MM.1S (cell line): ENCODE measurements at regions not wholly inside any gene's neighbourhood (a gene's known extent, or its start where the extent isn't known, plus 50 kb on each side); places are given as distances from the start of the nearest gene placed in this dataset.

Source experiments
- DNase-seq: peaks from one replicate; pipeline ENCODE4 v3.0.0-alpha.2; 2015
- H2AFZ ChIP-seq: fragments of 300-600 bp; sonication (generic); 2 replicates; pipeline ENCODE4 v1.6.0; 2016; ENCODE audit warnings: antibody characterized with exemption, low read length
- H3F3A ChIP-seq: fragments of 300-600 bp; sonication (generic); 2 replicates; pipeline ENCODE4 v1.6.1; 2016; ENCODE audit warnings: mild to moderate bottlenecking, antibody characterized with exemption, low read length, moderate library complexity, mixed read lengths; ENCODE audit not compliant: insufficient read depth
- H3K27ac ChIP-seq: fragments of 300-600 bp; sonication (generic); 2 replicates; pipeline ENCODE4 v1.5.1; 2016; ENCODE audit warnings: mild to moderate bottlenecking, low read length
- H3K27me3 ChIP-seq: fragments of 300-600 bp; sonication (generic); replicated peaks from 2 replicates; pipeline ENCODE4 v1.6.0; 2016; ENCODE audit warnings: low read length; ENCODE audit not compliant: insufficient read depth
- H3K36me3 ChIP-seq: fragments of 300-600 bp; sonication (generic); replicated peaks from 2 replicates; pipeline ENCODE4 v1.6.1; 2016; ENCODE audit warnings: mild to moderate bottlenecking, low read length, mixed read lengths; ENCODE audit not compliant: insufficient read depth
- H3K4me1 ChIP-seq: fragments of 300-600 bp; sonication (generic); 2 replicates; pipeline ENCODE4 v1.6.1; 2016; ENCODE audit warnings: low read length, mixed read lengths
- H3K4me2 ChIP-seq: fragments of 300-600 bp; sonication (generic); 2 replicates; pipeline ENCODE4 v1.6.0; 2016; ENCODE audit warnings: low read depth, low read length
- H3K4me3 ChIP-seq: fragments of 300-600 bp; sonication (generic); 2 replicates; pipeline ENCODE4 v1.5.1; 2016; ENCODE audit warnings: low read length, mixed read lengths
- H3K79me2 ChIP-seq: fragments of 300-600 bp; sonication (generic); 2 replicates; pipeline ENCODE4 v1.6.1; 2016; ENCODE audit warnings: mixed run types, low read length, mixed read lengths
- H3K9ac ChIP-seq: fragments of 300-600 bp; sonication (generic); 2 replicates; pipeline ENCODE4 v1.6.1; 2016; ENCODE audit warnings: low read length, mixed read lengths
- H3K9me2 ChIP-seq: fragments of 300-600 bp; sonication (generic); replicated peaks from 2 replicates; pipeline ENCODE4 v1.6.1; 2016; ENCODE audit warnings: mild to moderate bottlenecking, low read length, mixed read lengths; ENCODE audit not compliant: insufficient read depth
- H3K9me3 ChIP-seq: fragments of 300-600 bp; sonication (generic); replicated peaks from 2 replicates; pipeline ENCODE4 v1.6.1; 2016; ENCODE audit warnings: mild to moderate bottlenecking, low read length, mixed read lengths; ENCODE audit not compliant: insufficient read depth
- H4K20me1 ChIP-seq: fragments of 300-600 bp; sonication (generic); 2 replicates; pipeline ENCODE4 v1.6.1; 2016; ENCODE audit warnings: mild to moderate bottlenecking, low read length, moderate library complexity, mixed read lengths; ENCODE audit not compliant: insufficient read depth
- EZH2 ChIP-seq: fragments of 300-600 bp; sonication (generic); optimal IDR thresholded peaks from 2 replicates; pipeline ENCODE3; 2017; ENCODE audit warnings: low read depth, mild to moderate bottlenecking, antibody characterized with exemption, low read length, mixed read lengths
- EZH2phosphoT487 ChIP-seq: fragments of 300-600 bp; sonication (generic); IDR thresholded peaks from 2 replicates; pipeline ENCODE4 v1.6.1; 2018; ENCODE audit warnings: antibody characterized with exemption, low read length
- TF ChIP-seq, protein P1 (sequence below): fragments of 300-600 bp; sonication (generic); IDR thresholded peaks from 2 replicates; pipeline ENCODE4 v1.5.1; 2016; ENCODE audit warnings: antibody characterized with exemption, low read length, mixed read lengths

DNA sequence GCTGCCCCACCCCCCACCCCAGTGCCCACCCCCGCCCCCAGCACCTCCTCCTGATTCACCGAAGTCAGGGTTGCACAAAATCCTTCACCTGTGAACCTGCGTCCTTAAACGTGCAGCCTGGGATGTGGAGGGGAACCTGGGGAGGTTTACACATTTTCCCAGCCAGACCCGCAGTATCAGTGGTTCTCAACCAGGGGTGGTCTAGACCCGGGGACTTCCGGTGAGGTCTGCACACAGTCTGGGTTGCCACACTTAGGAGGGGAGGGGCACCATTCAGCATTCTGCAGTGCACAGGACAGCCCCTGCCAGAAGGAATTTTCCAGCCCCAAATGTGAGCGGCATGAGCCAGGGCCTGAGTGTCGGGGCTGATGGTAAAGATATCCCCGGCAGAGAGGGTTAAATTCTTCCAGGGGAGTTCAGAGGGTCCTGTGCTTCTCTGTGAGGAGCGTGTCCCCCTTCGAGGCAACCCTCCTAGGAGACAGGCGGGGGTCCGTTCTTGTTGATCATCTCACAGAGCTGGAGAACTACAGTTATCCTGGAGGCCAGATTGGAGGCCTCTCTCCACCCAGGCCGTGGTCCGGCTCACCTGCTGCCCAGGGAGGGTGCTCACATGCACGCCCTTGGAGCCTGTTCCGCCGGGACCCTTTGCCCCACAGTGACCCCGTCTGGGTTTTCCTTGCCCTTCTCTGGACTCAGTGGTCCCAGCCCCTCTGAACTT lies 113.6 kb downstream of the SIK1 start:
- no peaks in the 10 kb centered on the region for H3K9me3 ChIP-seq
- H2AFZ ChIP-seq, result no peak overlapping the region
- H3K9me2 ChIP-seq, result no peaks in the 10 kb centered on the region
- peaks cover 30% of the 10 kb centered on the region for H3F3A ChIP-seq
- H4K20me1 ChIP-seq, result no peaks in the 10 kb centered on the region
- TF ChIP-seq, protein P1, sequence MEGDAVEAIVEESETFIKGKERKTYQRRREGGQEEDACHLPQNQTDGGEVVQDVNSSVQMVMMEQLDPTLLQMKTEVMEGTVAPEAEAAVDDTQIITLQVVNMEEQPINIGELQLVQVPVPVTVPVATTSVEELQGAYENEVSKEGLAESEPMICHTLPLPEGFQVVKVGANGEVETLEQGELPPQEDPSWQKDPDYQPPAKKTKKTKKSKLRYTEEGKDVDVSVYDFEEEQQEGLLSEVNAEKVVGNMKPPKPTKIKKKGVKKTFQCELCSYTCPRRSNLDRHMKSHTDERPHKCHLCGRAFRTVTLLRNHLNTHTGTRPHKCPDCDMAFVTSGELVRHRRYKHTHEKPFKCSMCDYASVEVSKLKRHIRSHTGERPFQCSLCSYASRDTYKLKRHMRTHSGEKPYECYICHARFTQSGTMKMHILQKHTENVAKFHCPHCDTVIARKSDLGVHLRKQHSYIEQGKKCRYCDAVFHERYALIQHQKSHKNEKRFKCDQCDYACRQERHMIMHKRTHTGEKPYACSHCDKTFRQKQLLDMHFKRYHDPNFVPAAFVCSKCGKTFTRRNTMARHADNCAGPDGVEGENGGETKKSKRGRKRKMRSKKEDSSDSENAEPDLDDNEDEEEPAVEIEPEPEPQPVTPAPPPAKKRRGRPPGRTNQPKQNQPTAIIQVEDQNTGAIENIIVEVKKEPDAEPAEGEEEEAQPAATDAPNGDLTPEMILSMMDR, result no peak
- TF ChIP-seq EZH2phosphoT487, result no peak
- TF ChIP-seq EZH2, result no peak
- DNase-seq, result no peak
- peak overlapping the region; percentile 47 for H3K4me2 ChIP-seq
- H3K9ac ChIP-seq, result peak overlapping the region; percentile 33; the same call in 1 of the 2 replicates
- no peaks in the 10 kb centered on the region for H3K27me3 ChIP-seq
- H3K4me3 ChIP-seq, result no peak overlapping the region
- H3K36me3 ChIP-seq, result no peaks in the 10 kb centered on the region
- H3K4me1 ChIP-seq, result peaks cover 47% of the 10 kb centered on the region
- H3K79me2 ChIP-seq, result no peaks in the 10 kb centered on the region
- H3K27ac ChIP-seq, result peak overlapping the region; percentile 84

- peak; percentile 89 for DNase-seq
- peaks cover 52% of the 10 kb centered on the region for H3K4me1 ChIP-seq
- H3K9me3 ChIP-seq, result no peaks in the 10 kb centered on the region
- no peak overlapping the region for H3K4me3 ChIP-seq
- H3K9me2 ChIP-seq, result no peaks in the 10 kb centered on the region
- 0 out of 2 replicates have a peak overlapping the region, but pooled peaks have one; percentile 11 for H2AFZ ChIP-seq
- H3K4me2 ChIP-seq, result peak overlapping the region; percentile 25; the same call in 1 of the 2 replicates
- H3K27ac ChIP-seq, result peak overlapping the region; percentile 84
- no peaks in the 10 kb centered on the region for H4K20me1 ChIP-seq
- no peaks in the 10 kb centered on the region for H3K36me3 ChIP-seq
- TF ChIP-seq, protein P1, result peak; percentile 22; the same call in 1 of the 2 replicates
- TF ChIP-seq EZH2phosphoT487 (no peak), EZH2 (no peak)
- H3F3A ChIP-seq, result peaks cover 30% of the 10 kb centered on the region
- no peaks in the 10 kb centered on the region for H3K27me3 ChIP-seq
- H3K9ac ChIP-seq, result peak overlapping the region; percentile 28; the same call in 1 of the 2 replicates
- H3K79me2 ChIP-seq, result no peaks in the 10 kb centered on the region
These were observed 114.2 kb downstream of the SIK1 start for GRCh38 chr21:43312751-43313169.

- TF ChIP-seq, protein P1, result no peak
- no peak for TF ChIP-seq EZH2phosphoT487
- no peak for TF ChIP-seq EZH2
- Histone ChIP-seq H3K4me1 (peaks cover 60% of the 10 kb centered on the region), H3F3A (peaks cover 34% of the 10 kb centered on the region), H4K20me1 (no peaks in the 10 kb centered on the region), H3K9me3 (no peaks in the 10 kb centered on the region), H3K36me3 (no peaks in the 10 kb centered on the region), H3K4me3 (no peak overlapping the region), H3K9ac (peak overlapping the region; percentile 5; the same call in 1 of the 2 replicates), H3K27ac (peak overlapping the region; percentile 84), H3K79me2 (no peaks in the 10 kb centered on the region), H3K27me3 (no peaks in the 10 kb centered on the region), H3K9me2 (no peaks in the 10 kb centered on the region), H2AFZ (no peak overlapping the region; the same call in 1 of the 2 replicates), H3K4me2 (peak overlapping the region; percentile 38; the same call in 1 of the 2 replicates)
- DNase-seq, result no peak
These were observed 114.9 kb downstream of the SIK1 start for GRCh38 chr21:43312011-43312410.
